ENCODE measurements at regions not wholly inside any gene's neighbourhood (a gene's known extent, or its start where the extent isn't known, plus 50 kb on each side); places are given as distances from the start of the nearest gene placed in this dataset.
"Not testable (repeated sequence)": the region's sequence is repeated elsewhere in the genome, so short reads cannot be mapped to it uniquely, and the experiment has no call there.

- DNase-seq (ENCODE audit: low spot score) = no peak
Observed at GRCh38 chr16:13708347-13709120, 211.4 kb upstream of the ERCC4 start.

- no peak for DNase-seq (ENCODE audit: low spot score)
Observed at GRCh38 chr16:13718748-13719147, 201.2 kb upstream of the ERCC4 start.

- no peak for DNase-seq (ENCODE audit: low spot score)
Observed at GRCh38 chr16:13727943-13728342, 192.0 kb upstream of the ERCC4 start.

GRCh38 chr16:13733561-13733960 is 186.4 kb upstream of the ERCC4 start:
- no peak for DNase-seq (ENCODE audit: low spot score)

GRCh38 chr16:13739621-13740373 is 180.2 kb upstream of the ERCC4 start:
- DNase-seq (ENCODE audit: low spot score) = not testable (repeated sequence)

- no peak for DNase-seq (ENCODE audit: low spot score)
Observed at GRCh38 chr16:13742928-13743327, 177.0 kb upstream of the ERCC4 start.

- no peak for DNase-seq (ENCODE audit: low spot score)
Observed at GRCh38 chr16:13743571-13743970, 176.4 kb upstream of the ERCC4 start.

- no peak for DNase-seq (ENCODE audit: low spot score)
Observed at GRCh38 chr16:13756411-13757140, 163.4 kb upstream of the ERCC4 start.

GRCh38 chr16:13766334-13766733 is 153.6 kb upstream of the ERCC4 start:
- DNase-seq (ENCODE audit: low spot score) = no peak

- DNase-seq (ENCODE audit: low spot score) = peak; percentile 12
Observed at GRCh38 chr16:13767215-13767614, 152.7 kb upstream of the ERCC4 start.

- DNase-seq (ENCODE audit: low spot score) = no peak
Observed at GRCh38 chr16:13768471-13768870, 151.5 kb upstream of the ERCC4 start.

GRCh38 chr16:13770436-13770835 is 149.5 kb upstream of the ERCC4 start:
- no peak for DNase-seq (ENCODE audit: low spot score)

- no peak for DNase-seq (ENCODE audit: low spot score)
Observed at GRCh38 chr16:13772782-13773181, 147.2 kb upstream of the ERCC4 start.

GRCh38 chr16:13779676-13780075 is 140.3 kb upstream of the ERCC4 start:
- peak; percentile 61 for DNase-seq (ENCODE audit: low spot score)

- no peak for DNase-seq (ENCODE audit: low spot score)
Observed at GRCh38 chr16:13780406-13781168, 139.4 kb upstream of the ERCC4 start.

GRCh38 chr16:13781169-13781564 is 138.8 kb upstream of the ERCC4 start:
- no peak for DNase-seq (ENCODE audit: low spot score)

GRCh38 chr16:13781575-13782338 is 138.2 kb upstream of the ERCC4 start:
- DNase-seq (ENCODE audit: low spot score) = no peak

GRCh38 chr16:13791095-13791494 is 128.9 kb upstream of the ERCC4 start:
- DNase-seq (ENCODE audit: low spot score) = no peak

GRCh38 chr16:13793841-13794409 is 126.0 kb upstream of the ERCC4 start:
- no peak for DNase-seq (ENCODE audit: low spot score)

GRCh38 chr16:13795131-13795530 is 124.8 kb upstream of the ERCC4 start:
- DNase-seq (ENCODE audit: low spot score) = no peak

- no peak for DNase-seq (ENCODE audit: low spot score)
Observed at GRCh38 chr16:13797718-13798117, 122.2 kb upstream of the ERCC4 start.
